Ectodermal cell (in vitro differentiated cells): ENCODE measurements at regions not wholly inside any gene's neighbourhood (a gene's known extent, or its start where the extent isn't known, plus 50 kb on each side); places are given as distances from the start of the nearest gene placed in this dataset.
"Not testable (repeated sequence)": the region's sequence is repeated elsewhere in the genome, so short reads cannot be mapped to it uniquely, and the experiment has no call there.

ENCODE experiments used
- H3K27ac ChIP-seq: 2 replicates; pipeline ENCODE4 v1.7.0; 2013; ENCODE audit warnings: mild to moderate bottlenecking, low read depth, low read length; ENCODE audit not compliant: insufficient read depth, poor library complexity, severe bottlenecking
- H3K27me3 ChIP-seq: 2 replicates; pipeline ENCODE4 v1.7.0; 2013; ENCODE audit warnings: mild to moderate bottlenecking, low read length; ENCODE audit not compliant: insufficient read depth, control insufficient read depth, poor library complexity, severe bottlenecking
- H3K36me3 ChIP-seq: one replicate; pipeline ENCODE4 v1.7.0; 2013; ENCODE audit warnings: low read length; ENCODE audit not compliant: control insufficient read depth, insufficient read depth
- H3K4me1 ChIP-seq: one replicate; pipeline ENCODE4 v1.7.0; 2013; ENCODE audit warnings: low read length; ENCODE audit not compliant: control insufficient read depth, insufficient read depth
- H3K4me3 ChIP-seq: 2 replicates; pipeline ENCODE4 v1.7.0; 2013; ENCODE audit warnings: low read depth, low read length, control low read depth; ENCODE audit not compliant: insufficient read depth
- H3K9me3 ChIP-seq: 2 replicates; pipeline ENCODE4 v1.7.0; 2013; ENCODE audit warnings: mild to moderate bottlenecking, low read length, moderate library complexity; ENCODE audit not compliant: control insufficient read depth
- WGBS, 2 experiments: methylation state at CpG; one replicate each; pipeline ENCODE4 v1.1.7; 2013; ENCODE audit warnings: missing lambda C conversion rate in 2 of 2; 5-methylcytosine and 5-hydroxymethylcytosine counted together

DNA sequence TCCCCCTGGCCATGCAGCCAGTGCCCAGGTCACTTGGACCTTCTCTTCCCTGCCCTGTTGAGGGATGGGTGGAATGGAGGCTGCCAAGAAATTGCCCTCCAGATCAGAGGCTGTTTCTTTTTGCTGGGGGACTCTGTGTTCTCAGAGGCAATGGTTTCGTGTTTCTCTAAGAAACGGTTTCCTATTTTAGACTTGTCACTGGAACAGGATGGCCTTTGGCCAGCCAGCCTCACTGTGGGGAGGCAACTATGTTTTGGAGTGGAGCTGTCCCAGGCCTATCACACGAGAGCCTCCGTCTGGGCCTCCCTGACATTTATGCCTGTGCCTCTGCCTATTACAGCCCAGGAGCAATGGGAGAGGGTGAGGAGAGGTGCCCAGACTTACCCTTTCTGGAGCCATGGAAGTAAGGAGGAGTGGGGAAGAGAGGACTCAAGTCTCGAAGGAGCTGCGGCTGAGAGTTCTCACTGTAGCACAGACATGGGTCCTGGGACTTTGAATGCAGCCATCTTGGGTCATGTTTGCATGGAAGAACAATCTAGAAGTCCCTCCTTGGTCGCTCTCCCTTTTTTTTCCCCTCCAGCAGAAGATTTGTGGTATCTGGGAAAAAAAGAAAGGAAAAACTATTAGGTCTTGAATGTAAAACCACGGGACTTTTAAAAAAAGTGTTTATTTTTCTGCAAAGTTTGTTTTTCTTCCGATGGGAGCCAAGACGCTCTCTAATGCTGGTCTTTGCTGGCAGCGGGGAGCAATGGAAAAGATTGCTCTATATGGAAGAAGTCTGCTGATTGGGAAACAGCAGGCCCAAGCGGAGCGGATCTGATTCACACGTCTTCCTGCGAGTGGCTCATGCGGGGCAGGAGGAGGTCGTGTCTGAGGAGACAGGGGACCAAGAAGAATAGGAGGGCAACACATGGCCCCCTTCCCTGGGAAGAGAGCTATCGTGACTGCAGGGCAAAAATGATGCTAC lies 219.2 kb downstream of the FOXD2 start:
- no peak overlapping the region for H3K27ac ChIP-seq
- peaks cover 3% of the 10 kb centered on the region for H3K27me3 ChIP-seq
- H3K4me3 ChIP-seq: no peak overlapping the region
- no peaks in the 10 kb centered on the region for H3K36me3 ChIP-seq
- 92 to 94% methylated on average over 18 of the region's 18 CpGs for WGBS, 2 experiments
- no peaks in the 10 kb centered on the region for H3K4me1 ChIP-seq
- no peaks in the 10 kb centered on the region for H3K9me3 ChIP-seq

DNA sequence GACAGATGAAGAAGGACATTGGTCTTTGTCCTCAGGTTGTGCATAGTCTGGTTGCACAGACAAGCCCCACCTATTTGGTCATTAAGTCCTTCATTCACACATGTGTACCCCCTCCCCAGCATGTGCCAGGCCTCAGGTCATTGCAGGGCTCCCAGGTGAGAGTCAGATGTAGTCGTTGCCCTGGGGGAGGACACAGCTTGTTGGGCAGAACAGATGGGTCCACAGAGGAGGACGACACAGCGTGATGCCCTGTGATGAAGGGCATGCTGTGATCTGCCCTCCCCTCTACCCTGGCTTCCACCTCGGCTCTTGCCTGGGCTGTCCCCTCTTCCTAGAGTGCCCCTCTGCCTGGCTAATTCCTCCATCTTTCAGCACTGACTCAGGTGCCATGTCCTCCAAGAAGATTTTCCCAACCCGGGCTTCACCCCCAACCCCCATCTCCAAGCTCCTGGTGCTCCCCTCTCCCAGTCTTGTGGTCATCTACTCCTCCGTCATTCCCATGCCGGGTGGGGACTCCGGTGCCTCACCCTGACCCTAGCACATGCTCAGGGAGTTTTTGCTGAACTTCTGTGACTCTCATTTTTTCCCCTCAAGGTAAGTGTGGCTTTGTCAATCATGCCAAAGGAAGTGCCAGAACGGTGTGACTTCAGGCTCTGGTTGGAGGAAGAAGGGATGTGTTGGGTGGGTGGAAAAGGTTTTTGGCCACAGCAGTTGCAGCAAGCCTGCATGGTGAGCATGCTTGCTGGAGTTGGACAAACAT lies 220.5 kb downstream of the FOXD2 start:
- no peaks in the 10 kb centered on the region for H3K9me3 ChIP-seq
- WGBS, 2 experiments: 90 to 91% methylated on average over 9 of the region's 9 CpGs
- no peak overlapping the region for H3K27ac ChIP-seq
- no peaks in the 10 kb centered on the region for H3K4me1 ChIP-seq
- H3K36me3 ChIP-seq: no peaks in the 10 kb centered on the region
- H3K27me3 ChIP-seq: peaks cover 3% of the 10 kb centered on the region
- no peak overlapping the region for H3K4me3 ChIP-seq

DNA sequence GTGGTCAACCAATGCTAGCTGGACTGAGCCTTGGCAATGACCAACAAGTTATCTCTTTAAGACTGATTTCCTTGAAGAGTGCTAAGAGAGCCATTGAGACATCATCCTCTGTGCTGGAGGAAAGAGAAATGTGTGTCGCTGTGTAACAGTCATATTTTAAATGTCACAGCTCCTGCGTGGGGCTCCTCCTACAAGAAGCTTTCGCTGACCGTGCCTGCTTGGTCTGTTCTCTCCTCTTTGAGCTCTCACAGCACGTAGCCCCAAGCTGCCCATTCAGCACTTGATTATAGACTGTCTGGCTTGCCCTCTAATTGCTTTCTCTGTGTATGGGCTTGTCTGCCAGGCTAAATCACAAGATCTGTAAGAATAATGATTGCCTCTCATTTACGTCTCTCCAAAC lies 221.3 kb downstream of the FOXD2 start:
- peaks cover 3% of the 10 kb centered on the region for H3K27me3 ChIP-seq
- no peak overlapping the region for H3K4me3 ChIP-seq
- H3K36me3 ChIP-seq: no peaks in the 10 kb centered on the region
- H3K4me1 ChIP-seq: no peaks in the 10 kb centered on the region
- 60 to 66% methylated on average over 6 of the region's 6 CpGs for WGBS, 2 experiments
- no peak overlapping the region for H3K27ac ChIP-seq
- no peaks in the 10 kb centered on the region for H3K9me3 ChIP-seq

DNA sequence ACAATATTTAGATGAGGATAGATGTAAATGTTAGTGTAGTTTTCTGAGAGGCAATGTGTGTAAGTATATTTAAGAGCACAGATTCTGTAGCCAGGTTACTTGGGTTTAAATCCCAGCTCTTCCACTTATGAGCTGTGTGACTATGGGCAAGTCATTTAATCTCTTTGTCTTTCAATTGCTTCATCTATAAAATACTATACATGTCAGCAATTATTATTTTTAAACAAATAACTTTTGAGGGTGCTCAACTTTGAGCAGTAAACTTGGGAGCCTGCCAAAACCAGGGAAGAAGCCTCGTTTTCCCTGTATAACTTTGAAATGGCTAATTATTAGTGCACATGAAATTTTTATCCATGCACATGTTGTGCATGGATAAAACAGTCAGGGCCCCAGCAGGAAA lies 222.8 kb downstream of the FOXD2 start:
- WGBS, 2 experiments: 79 to 91% methylated on average over 1 of the region's 1 CpG
- no peak overlapping the region for H3K27ac ChIP-seq
- peaks cover 3% of the 10 kb centered on the region for H3K27me3 ChIP-seq

DNA sequence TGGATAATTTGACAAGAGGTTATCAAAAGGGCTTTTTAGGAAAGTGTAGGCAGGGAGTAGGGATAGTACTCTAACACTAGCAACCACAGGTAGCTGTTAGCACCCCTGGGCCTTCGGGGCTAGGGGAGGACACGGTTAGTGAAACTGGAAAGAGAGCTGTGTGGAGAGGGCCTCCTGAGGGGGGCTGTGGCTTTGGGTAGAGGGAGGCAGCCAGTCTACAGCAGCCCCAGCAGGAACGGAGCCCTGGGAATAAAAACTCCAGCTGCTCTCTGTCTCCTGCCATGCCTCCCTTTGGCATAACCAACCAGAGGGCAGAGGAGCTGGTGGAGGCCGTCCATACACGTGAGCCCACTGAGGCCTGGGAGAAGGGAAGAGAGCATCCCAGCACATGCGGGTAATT lies 223.2 kb downstream of the FOXD2 start:
- Histone ChIP-seq H3K36me3 (no peaks in the 10 kb centered on the region), H3K9me3 (no peaks in the 10 kb centered on the region), H3K27me3 (peaks cover 3% of the 10 kb centered on the region), H3K4me3 (no peak overlapping the region), H3K4me1 (no peaks in the 10 kb centered on the region), H3K27ac (no peak overlapping the region)
- 74 to 79% methylated on average over 6 of the region's 6 CpGs for WGBS, 2 experiments

More for the DNA sequence above, 222.8 kb downstream of the FOXD2 start:
- no peaks in the 10 kb centered on the region for H3K9me3 ChIP-seq
- H3K4me1 ChIP-seq: no peaks in the 10 kb centered on the region
- H3K4me3 ChIP-seq: no peak overlapping the region
- H3K36me3 ChIP-seq: no peaks in the 10 kb centered on the region

DNA sequence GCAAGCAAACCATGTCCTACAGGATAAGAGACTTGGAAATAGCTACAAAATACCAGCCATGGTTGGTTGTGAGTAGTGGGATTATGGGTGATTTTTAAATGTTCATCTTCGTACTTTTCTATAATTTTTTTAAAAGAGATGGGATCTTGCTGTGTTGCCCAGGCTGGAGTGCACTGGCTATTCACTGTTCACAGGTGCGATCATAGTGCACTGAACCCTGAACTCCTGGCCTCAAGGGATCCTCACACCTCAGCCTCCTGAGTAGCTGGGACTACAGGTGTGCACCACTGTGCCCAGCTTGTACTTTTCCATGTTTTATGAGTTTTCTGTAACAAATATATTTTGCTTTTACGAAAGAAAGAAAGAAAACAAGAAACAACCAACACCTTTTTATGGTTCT lies 224.2 kb downstream of the FOXD2 start:
- Histone ChIP-seq H3K9me3 (no peaks in the 10 kb centered on the region), H3K36me3 (no peaks in the 10 kb centered on the region), H3K27me3 (peaks cover 3% of the 10 kb centered on the region), H3K27ac (no peak overlapping the region), H3K4me1 (no peaks in the 10 kb centered on the region), H3K4me3 (no peak overlapping the region)
- WGBS, 2 experiments: 99 to 100% methylated on average over 2 to 3 of the region's 3 CpGs

DNA sequence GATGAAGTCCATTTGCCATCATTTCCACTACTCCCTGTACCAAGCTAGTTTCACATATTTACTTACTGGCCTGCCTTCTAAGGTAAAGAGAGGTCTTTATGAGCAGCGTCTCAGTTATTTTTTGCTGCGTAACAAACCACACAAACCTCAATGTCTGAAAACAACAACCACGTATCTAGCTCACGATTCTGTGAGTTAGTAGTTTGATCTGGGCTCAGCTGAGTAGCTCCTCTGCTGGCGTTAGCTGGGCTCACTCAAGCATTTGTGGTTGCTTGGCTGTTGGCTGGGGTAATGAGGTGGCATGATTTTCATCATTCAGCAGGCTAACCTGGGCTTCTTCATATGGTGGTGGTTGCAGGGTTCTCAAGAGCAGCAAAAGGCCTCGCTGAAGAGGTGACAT lies 225.4 kb downstream of the FOXD2 start:
- Histone ChIP-seq H3K4me1 (no peaks in the 10 kb centered on the region), H3K4me3 (no peak overlapping the region), H3K27ac (no peak overlapping the region), H3K27me3 (peaks cover 3% of the 10 kb centered on the region), H3K9me3 (no peaks in the 10 kb centered on the region), H3K36me3 (no peaks in the 10 kb centered on the region)
- WGBS, 2 experiments: 94 to 95% methylated on average over 6 of the region's 6 CpGs

DNA sequence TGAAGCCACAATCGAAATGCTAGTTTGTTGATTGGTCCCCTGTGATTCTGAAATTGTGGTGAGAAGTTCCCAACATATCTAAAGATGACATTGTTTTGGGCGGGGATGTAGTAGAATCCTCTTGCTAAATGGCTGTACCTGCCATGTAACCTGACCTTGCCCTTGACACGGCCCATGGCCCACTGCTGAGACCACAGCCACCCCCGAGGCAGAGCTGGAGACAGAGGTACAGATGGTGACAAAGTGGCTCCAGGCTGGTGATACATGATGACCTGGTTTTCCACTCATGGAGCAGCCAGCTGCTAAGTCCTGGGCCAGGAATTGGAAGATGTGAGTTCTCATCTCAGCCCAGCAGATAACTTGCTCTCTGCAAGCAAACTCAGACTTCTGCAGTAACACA lies 226.5 kb downstream of the FOXD2 start:
- Histone ChIP-seq H3K4me1 (no peaks in the 10 kb centered on the region), H3K9me3 (no peaks in the 10 kb centered on the region), H3K4me3 (no peak overlapping the region), H3K27ac (no peak overlapping the region), H3K27me3 (no peaks in the 10 kb centered on the region), H3K36me3 (no peaks in the 10 kb centered on the region)
- 90 to 94% methylated on average over 4 of the region's 4 CpGs for WGBS, 2 experiments

DNA sequence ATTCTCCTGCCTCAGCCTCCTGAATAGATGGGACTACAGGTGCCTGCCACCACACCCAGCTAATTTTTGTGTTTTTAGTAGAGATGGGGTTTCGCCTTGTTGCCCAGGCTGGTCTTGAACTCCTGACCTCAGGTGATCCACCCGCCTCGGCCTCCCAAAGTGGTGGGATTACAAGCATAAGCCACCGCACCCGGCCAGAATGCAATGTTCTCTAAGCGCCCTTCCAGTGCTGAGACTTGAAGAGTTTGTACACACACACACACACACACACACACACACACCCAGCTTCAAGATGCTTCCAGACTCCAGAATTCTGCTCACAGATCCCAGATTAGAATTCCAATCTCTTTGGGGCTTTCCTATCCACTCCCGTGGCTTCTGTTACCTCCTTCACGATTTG lies 227.1 kb downstream of the FOXD2 start:
- not testable (repeated sequence) for H3K9me3 ChIP-seq, H3K27me3 ChIP-seq, H3K27ac ChIP-seq, H3K4me1 ChIP-seq, H3K36me3 ChIP-seq, H3K4me3 ChIP-seq
- 86 to 90% methylated on average over 8 of the region's 8 CpGs for WGBS, 2 experiments

DNA sequence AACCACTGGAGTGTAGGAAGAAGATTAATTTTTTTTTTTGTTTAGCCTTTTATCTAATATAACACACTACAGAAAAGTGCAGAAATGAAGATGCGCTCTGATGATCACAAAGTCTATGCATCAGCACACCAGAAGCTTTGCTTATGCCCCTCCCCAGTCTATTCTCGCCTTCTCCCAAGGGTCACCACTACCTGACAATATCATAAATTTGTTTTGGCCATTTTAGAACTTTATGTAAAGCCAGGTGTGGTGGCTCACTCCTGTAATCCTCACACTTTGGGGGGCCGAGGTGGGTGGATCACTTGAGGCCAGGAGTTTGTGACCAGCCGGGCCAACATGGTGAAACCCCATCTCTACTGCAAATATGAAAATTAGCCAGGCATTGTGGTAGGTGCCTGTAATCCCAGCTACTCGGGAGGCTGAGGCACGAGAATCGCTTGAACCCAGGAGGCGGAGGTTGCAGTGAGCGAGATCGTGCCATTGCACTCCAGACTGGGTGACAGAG lies 231.3 kb downstream of the FOXD2 start:
- Histone ChIP-seq H3K36me3 (no peaks in the 10 kb centered on the region), H3K4me3 (no peak overlapping the region), H3K9me3 (no peaks in the 10 kb centered on the region), H3K4me1 (no peaks in the 10 kb centered on the region), H3K27me3 (no peaks in the 10 kb centered on the region), H3K27ac (no peak overlapping the region)
- 88 to 96% methylated on average over 10 of the region's 10 CpGs for WGBS, 2 experiments
